ENCODE measurements at regions not wholly inside any gene's neighbourhood (a gene's known extent, or its start where the extent isn't known, plus 50 kb on each side); places are given as distances from the start of the nearest gene placed in this dataset.
"Not testable (repeated sequence)": the region's sequence is repeated elsewhere in the genome, so short reads cannot be mapped to it uniquely, and the experiment has no call there.

DNA sequence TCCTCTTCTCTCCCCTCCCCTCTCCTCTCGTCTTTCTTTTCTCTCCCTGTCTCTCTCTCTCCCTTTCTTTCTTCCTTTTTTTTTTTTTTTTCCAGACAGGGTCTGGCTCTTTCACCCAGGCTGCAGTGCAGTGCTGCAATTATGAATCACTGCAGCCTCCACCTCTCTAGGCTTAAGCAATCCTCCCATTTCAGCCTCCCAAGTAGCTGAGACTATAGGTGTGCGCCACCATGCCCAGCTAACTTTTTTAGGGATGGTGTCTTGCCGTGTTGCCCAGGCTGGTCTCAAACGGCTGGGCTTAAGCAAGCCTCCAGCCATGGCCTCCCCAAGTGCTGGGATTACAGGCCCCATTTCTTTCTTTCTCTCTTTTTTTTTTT, 59.9 kb upstream of the NCOA3 start:
- no peaks in the 10 kb centered on the region for H3K27me3 Mint-ChIP-seq (ENCODE audit: low read depth, unreplicated experiment)

DNA sequence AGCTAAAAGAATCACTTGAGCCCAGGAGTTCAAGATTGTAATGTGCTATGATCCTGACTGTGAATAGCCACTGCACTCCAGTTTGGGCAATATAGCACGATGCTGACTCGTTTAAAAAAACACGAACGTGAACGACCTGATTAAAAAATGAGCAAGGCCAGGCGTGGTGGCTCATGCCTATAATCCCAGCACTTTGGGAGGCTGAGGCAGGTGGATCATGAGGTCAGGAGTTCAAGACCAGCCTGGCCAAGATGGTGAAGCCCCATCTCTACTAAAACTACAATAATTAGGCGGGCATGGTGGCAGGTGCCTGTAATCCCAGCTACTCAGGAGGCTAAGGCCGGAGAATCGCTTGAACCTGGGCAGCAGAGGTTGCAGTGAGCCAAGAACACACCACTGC, 58.6 kb upstream of the NCOA3 start:
- H3K27ac Mint-ChIP-seq (ENCODE audit: unreplicated experiment); H3K4me3 ChIP-seq (ENCODE audit: insufficient read depth, low read depth, low read length); H3K36me3 ChIP-seq (ENCODE audit: insufficient read depth, low read length); H3K4me2 ChIP-seq (ENCODE audit: low read length); H3K4me1 ChIP-seq (ENCODE audit: insufficient read depth, low read length); DNase-seq (ENCODE audit: low read depth); H3K27me3 ChIP-seq (ENCODE audit: insufficient read depth, low read length); FAIRE-seq; H4K20me1 ChIP-seq (ENCODE audit: insufficient read depth, low read length); H3K79me2 ChIP-seq (ENCODE audit: insufficient read depth, low read length); H3K4me3 Mint-ChIP-seq (ENCODE audit: unreplicated experiment); H3K27ac ChIP-seq (ENCODE audit: low read depth, low read length); H3K36me3 Mint-ChIP-seq (ENCODE audit: low read depth, unreplicated experiment); H2AFZ ChIP-seq (ENCODE audit: low read depth, low read length); H3K9ac ChIP-seq (ENCODE audit: low read length); H3K27me3 Mint-ChIP-seq (ENCODE audit: low read depth, unreplicated experiment); H3K4me1 Mint-ChIP-seq (ENCODE audit: low read depth, unreplicated experiment); H3K9me3 Mint-ChIP-seq (ENCODE audit: unreplicated experiment); H3K9me3 ChIP-seq (ENCODE audit: insufficient read depth, low read depth, low read length): not testable (repeated sequence)

More for the DNA sequence above, 59.9 kb upstream of the NCOA3 start:
- H3K36me3 Mint-ChIP-seq (ENCODE audit: low read depth, unreplicated experiment), result no peaks in the 10 kb centered on the region
- no peak for TF ChIP-seq CTCF (IDR thresholded peaks at IDR 0.05; ENCODE audit: insufficient read depth, low read depth, low read length)
- TF ChIP-seq EZH2 (IDR thresholded peaks at IDR 0.05; ENCODE audit: insufficient read depth, low read length), result no peak
- Histone ChIP-seq H3K36me3 (ENCODE audit: insufficient read depth, low read length) (no peaks in the 10 kb centered on the region), H3K79me2 (ENCODE audit: insufficient read depth, low read length) (no peaks in the 10 kb centered on the region), H3K4me1 (ENCODE audit: insufficient read depth, low read length) (no peaks in the 10 kb centered on the region), H4K20me1 (ENCODE audit: insufficient read depth, low read length) (no peaks in the 10 kb centered on the region), H2AFZ (ENCODE audit: low read depth, low read length) (no peak overlapping the region), H3K27me3 (ENCODE audit: insufficient read depth, low read length) (no peaks in the 10 kb centered on the region), H3K27ac (ENCODE audit: low read depth, low read length) (no peak overlapping the region), H3K4me2 (ENCODE audit: low read length) (no peak overlapping the region), H3K9ac (ENCODE audit: low read length) (no peak overlapping the region), H3K4me3 (ENCODE audit: insufficient read depth, low read depth, low read length) (no peak overlapping the region), H3K9me3 (ENCODE audit: insufficient read depth, low read depth, low read length) (no peaks in the 10 kb centered on the region)
- H3K9me3 Mint-ChIP-seq (ENCODE audit: unreplicated experiment), result no peaks in the 10 kb centered on the region
- FAIRE-seq, result no peak
- H3K27ac Mint-ChIP-seq (ENCODE audit: unreplicated experiment), result no peak overlapping the region
- no peak for DNase-seq (ENCODE audit: low read depth)
- no peak overlapping the region for H3K4me3 Mint-ChIP-seq (ENCODE audit: unreplicated experiment)
- H3K4me1 Mint-ChIP-seq (ENCODE audit: low read depth, unreplicated experiment), result no peaks in the 10 kb centered on the region

- no peaks in the 10 kb centered on the region for H4K20me1 ChIP-seq (ENCODE audit: insufficient read depth, low read length)
- DNase-seq (ENCODE audit: low read depth) (no peak), FAIRE-seq (no peak)
- H3K27me3 ChIP-seq (ENCODE audit: insufficient read depth, low read length), result no peaks in the 10 kb centered on the region
- no peaks in the 10 kb centered on the region for H3K27me3 Mint-ChIP-seq (ENCODE audit: low read depth, unreplicated experiment)
- H3K27ac Mint-ChIP-seq (ENCODE audit: unreplicated experiment), result no peak overlapping the region
- H3K9me3 ChIP-seq (ENCODE audit: insufficient read depth, low read depth, low read length), result no peaks in the 10 kb centered on the region
- no peak overlapping the region for H3K27ac ChIP-seq (ENCODE audit: low read depth, low read length)
- no peak overlapping the region for H3K9ac ChIP-seq (ENCODE audit: low read length)
- no peak for TF ChIP-seq EZH2 (IDR thresholded peaks at IDR 0.05; ENCODE audit: insufficient read depth, low read length)
- no peak for TF ChIP-seq CTCF (IDR thresholded peaks at IDR 0.05; ENCODE audit: insufficient read depth, low read depth, low read length)
- H3K79me2 ChIP-seq (ENCODE audit: insufficient read depth, low read length), result no peaks in the 10 kb centered on the region
- H3K4me3 Mint-ChIP-seq (ENCODE audit: unreplicated experiment), result no peak overlapping the region
- no peak overlapping the region for H3K4me2 ChIP-seq (ENCODE audit: low read length)
- no peaks in the 10 kb centered on the region for H3K36me3 Mint-ChIP-seq (ENCODE audit: low read depth, unreplicated experiment)
- H3K4me1 Mint-ChIP-seq (ENCODE audit: low read depth, unreplicated experiment), result no peaks in the 10 kb centered on the region
- no peaks in the 10 kb centered on the region for H3K36me3 ChIP-seq (ENCODE audit: insufficient read depth, low read length)
- no peaks in the 10 kb centered on the region for H3K9me3 Mint-ChIP-seq (ENCODE audit: unreplicated experiment)
- H2AFZ ChIP-seq (ENCODE audit: low read depth, low read length), result no peak overlapping the region
- H3K4me3 ChIP-seq (ENCODE audit: insufficient read depth, low read depth, low read length), result no peak overlapping the region
- H3K4me1 ChIP-seq (ENCODE audit: insufficient read depth, low read length), result no peaks in the 10 kb centered on the region
Measured at GRCh38 chr20:47444584-47444983, 57.1 kb upstream of the NCOA3 start.

All from astrocyte (in vitro differentiated cells and primary cell).